DND-41 (cell line): ENCODE measurements at regions not wholly inside any gene's neighbourhood (a gene's known extent, or its start where the extent isn't known, plus 50 kb on each side); places are given as distances from the start of the nearest gene placed in this dataset.

Experiments
- ATAC-seq: fragments of 200-7000 bp; cut with Tn5 transposase; 3 replicates; pipeline ENCODE4 v1.9.1; 2021; ENCODE audit warnings: low read depth; ENCODE audit not compliant: insufficient read depth
- DNase-seq: peaks from one replicate; pipeline ENCODE4 v3.0.0-alpha.2; 2020
- H2AFZ ChIP-seq: 2 replicates; pipeline ENCODE4 v1.6.0; 2012; ENCODE audit warnings: low read depth, low read length
- H3K27ac ChIP-seq: 2 replicates; pipeline ENCODE4 v1.5.1; 2012; ENCODE audit warnings: low read length, inconsistent platforms
- H3K27me3 ChIP-seq: fragments of 200-600 bp; sonication (generic); 2 replicates; pipeline ENCODE4 v1.6.0; 2012; ENCODE audit warnings: low read length, mild to moderate bottlenecking, inconsistent platforms; ENCODE audit not compliant: insufficient read depth, poor library complexity
- H3K36me3 ChIP-seq: 2 replicates; pipeline ENCODE4 v1.5.1; 2012; ENCODE audit warnings: low read length, inconsistent platforms; ENCODE audit not compliant: insufficient read depth
- H3K4me1 ChIP-seq: 2 replicates; pipeline ENCODE4 v1.5.1; 2012; ENCODE audit warnings: mild to moderate bottlenecking, low read length; ENCODE audit not compliant: insufficient read depth
- H3K4me2 ChIP-seq: 2 replicates; pipeline ENCODE4 v1.6.0; 2012; ENCODE audit warnings: mild to moderate bottlenecking, moderate library complexity, low read length, inconsistent platforms; ENCODE audit not compliant: insufficient read depth
- H3K4me3 ChIP-seq, 2 experiments: fragments of 200-600 bp in 1 of 2; shearing (Covaris generic) in 1 of 2; 2 replicates each; pipeline ENCODE4 v1.5.1; 2012 to 2016; ENCODE audit warnings: inconsistent platforms in 2 of 2, low read length in 2 of 2, mild to moderate bottlenecking in 2 of 2, low read depth in 1 of 2, moderate library complexity in 1 of 2
- H3K79me2 ChIP-seq: 2 replicates; pipeline ENCODE4 v1.6.0; 2012; ENCODE audit warnings: low read length, inconsistent platforms; ENCODE audit not compliant: insufficient read depth
- H3K9ac ChIP-seq: 2 replicates; pipeline ENCODE4 v1.6.0; 2012; ENCODE audit warnings: low read depth, mild to moderate bottlenecking, inconsistent platforms, low read length, moderate library complexity
- H3K9me3 ChIP-seq: 2 replicates; pipeline ENCODE4 v1.5.1; 2012; ENCODE audit warnings: low read length, moderate library complexity, mild to moderate bottlenecking, inconsistent platforms; ENCODE audit not compliant: insufficient read depth, severe bottlenecking
- H4K20me1 ChIP-seq: 2 replicates; pipeline ENCODE4 v1.6.0; 2012; ENCODE audit warnings: low read length; ENCODE audit not compliant: insufficient read depth
- EZH2 ChIP-seq: IDR thresholded peaks from 3 replicates; pipeline ENCODE4 v1.6.1; 2012; ENCODE audit warnings: borderline replicate concordance, low read depth, mild to moderate bottlenecking, moderate library complexity, low read length, inconsistent platforms; ENCODE audit not compliant: severe bottlenecking
- TF ChIP-seq, protein P1 (sequence below): IDR thresholded peaks from 2 replicates; pipeline ENCODE4 v1.5.1; 2012; ENCODE audit warnings: borderline replicate concordance, low read length, moderate library complexity, mild to moderate bottlenecking; ENCODE audit not compliant: poor library complexity, severe bottlenecking; ENCODE audit errors: extremely low read depth

DNA sequence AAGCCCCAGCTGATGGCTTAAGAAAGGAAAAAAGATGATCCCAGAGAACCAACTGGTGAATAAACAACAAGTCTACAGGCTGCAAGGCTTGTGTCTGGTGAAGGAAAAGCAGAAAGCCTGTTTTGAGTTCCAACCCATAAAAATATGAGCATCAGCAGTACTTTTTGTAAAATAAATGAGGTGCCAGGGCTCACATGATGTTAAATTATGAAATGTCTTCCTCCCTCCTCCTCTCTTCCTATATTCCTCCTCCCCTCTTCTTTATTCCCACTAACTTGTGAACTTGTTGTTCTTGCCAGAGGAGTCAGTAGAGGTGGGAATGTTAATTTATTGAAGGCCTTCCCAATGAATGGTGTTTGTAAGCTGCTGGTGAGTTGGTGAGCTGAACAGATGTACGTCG is 212.2 kb upstream of the CDH11 start:
- no peak for ATAC-seq
- no peak for DNase-seq

DNA sequence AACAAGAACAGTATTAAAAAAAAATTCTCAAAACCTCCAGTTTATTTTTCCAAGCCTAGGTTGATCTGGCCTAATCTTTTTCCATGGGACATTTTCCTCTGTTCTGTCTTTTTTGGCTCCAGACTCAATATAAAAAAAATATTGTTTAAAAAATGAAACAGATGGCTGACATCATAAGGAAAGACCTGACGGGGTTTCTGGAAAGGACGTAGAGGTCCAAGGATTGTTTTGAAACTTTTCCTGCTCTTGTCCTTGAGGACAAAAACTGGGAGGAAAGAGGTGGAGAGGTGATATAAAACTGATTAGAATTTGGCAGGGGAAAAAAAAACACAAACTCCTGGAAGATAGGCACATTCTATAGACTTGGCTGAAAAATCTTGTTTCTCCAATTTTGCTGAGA is 211.4 kb upstream of the CDH11 start:
- H3K36me3 ChIP-seq = no peaks in the 10 kb centered on the region
- no peaks in the 10 kb centered on the region for H3K4me1 ChIP-seq
- DNase-seq (no peak), ATAC-seq (no peak)
- no peaks in the 10 kb centered on the region for H3K9me3 ChIP-seq
- H3K27me3 ChIP-seq = no peaks in the 10 kb centered on the region
- no peak overlapping the region for H2AFZ ChIP-seq
- H4K20me1 ChIP-seq = no peaks in the 10 kb centered on the region
- no peak for TF ChIP-seq EZH2
- TF ChIP-seq, protein P1, sequence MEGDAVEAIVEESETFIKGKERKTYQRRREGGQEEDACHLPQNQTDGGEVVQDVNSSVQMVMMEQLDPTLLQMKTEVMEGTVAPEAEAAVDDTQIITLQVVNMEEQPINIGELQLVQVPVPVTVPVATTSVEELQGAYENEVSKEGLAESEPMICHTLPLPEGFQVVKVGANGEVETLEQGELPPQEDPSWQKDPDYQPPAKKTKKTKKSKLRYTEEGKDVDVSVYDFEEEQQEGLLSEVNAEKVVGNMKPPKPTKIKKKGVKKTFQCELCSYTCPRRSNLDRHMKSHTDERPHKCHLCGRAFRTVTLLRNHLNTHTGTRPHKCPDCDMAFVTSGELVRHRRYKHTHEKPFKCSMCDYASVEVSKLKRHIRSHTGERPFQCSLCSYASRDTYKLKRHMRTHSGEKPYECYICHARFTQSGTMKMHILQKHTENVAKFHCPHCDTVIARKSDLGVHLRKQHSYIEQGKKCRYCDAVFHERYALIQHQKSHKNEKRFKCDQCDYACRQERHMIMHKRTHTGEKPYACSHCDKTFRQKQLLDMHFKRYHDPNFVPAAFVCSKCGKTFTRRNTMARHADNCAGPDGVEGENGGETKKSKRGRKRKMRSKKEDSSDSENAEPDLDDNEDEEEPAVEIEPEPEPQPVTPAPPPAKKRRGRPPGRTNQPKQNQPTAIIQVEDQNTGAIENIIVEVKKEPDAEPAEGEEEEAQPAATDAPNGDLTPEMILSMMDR = no peak
- H3K4me2 ChIP-seq = no peak overlapping the region
- H3K79me2 ChIP-seq = no peaks in the 10 kb centered on the region
- no peak overlapping the region for H3K27ac ChIP-seq
- H3K4me3 ChIP-seq = no peak overlapping the region
- H3K9ac ChIP-seq = no peak overlapping the region

More for the DNA sequence above, 212.2 kb upstream of the CDH11 start:
- no peak overlapping the region for H3K27ac ChIP-seq
- TF ChIP-seq, protein P1 = no peak
- TF ChIP-seq EZH2 = no peak
- no peak overlapping the region for H3K4me2 ChIP-seq
- H3K4me1 ChIP-seq = no peaks in the 10 kb centered on the region
- no peak overlapping the region for H2AFZ ChIP-seq
- H3K36me3 ChIP-seq = no peaks in the 10 kb centered on the region
- H3K27me3 ChIP-seq = no peaks in the 10 kb centered on the region
- no peaks in the 10 kb centered on the region for H4K20me1 ChIP-seq
- H3K9me3 ChIP-seq = no peaks in the 10 kb centered on the region
- no peak overlapping the region for H3K9ac ChIP-seq
- H3K79me2 ChIP-seq = no peaks in the 10 kb centered on the region
- no peak overlapping the region for H3K4me3 ChIP-seq

- Histone ChIP-seq H4K20me1 (no peaks in the 10 kb centered on the region), H3K4me3 (no peak overlapping the region), H3K4me1 (no peaks in the 10 kb centered on the region), H3K27me3 (no peaks in the 10 kb centered on the region), H3K9ac (no peak overlapping the region), H3K27ac (no peak overlapping the region), H3K9me3 (no peaks in the 10 kb centered on the region), H3K79me2 (no peaks in the 10 kb centered on the region), H3K4me2 (no peak overlapping the region), H3K36me3 (no peaks in the 10 kb centered on the region), H2AFZ (no peak overlapping the region)
- TF ChIP-seq, protein P1 = no peak
- TF ChIP-seq EZH2 = no peak
- no peak for DNase-seq
- no peak for ATAC-seq
Measured at GRCh38 chr16:65327346-65327745, 205.5 kb upstream of the CDH11 start.
